Fibroblast of lung (primary cell): ENCODE measurements at regions not wholly inside any gene's neighbourhood (a gene's known extent, or its start where the extent isn't known, plus 50 kb on each side); places are given as distances from the start of the nearest gene placed in this dataset.

Experiments used
- DNase-seq, 2 donors: peaks; one replicate each; pipeline versions ENCODE4 v3.0.0 to v3.0.0-alpha.2; 2010; ENCODE audit warnings: low read depth in 2 of 2
- H2AFZ ChIP-seq: 2 replicates; pipeline ENCODE4 v1.5.1; 2012; ENCODE audit warnings: low read length, control low read depth, inconsistent platforms
- H3K27ac ChIP-seq: 2 replicates; pipeline ENCODE4 v1.5.1; 2011; ENCODE audit warnings: low read length, control low read depth; ENCODE audit not compliant: insufficient read depth
- H3K27me3 ChIP-seq: 2 replicates; pipeline ENCODE4 v1.5.1; 2011; ENCODE audit warnings: mild to moderate bottlenecking, low read length; ENCODE audit not compliant: control insufficient read depth, insufficient read depth
- H3K36me3 ChIP-seq: 2 replicates; pipeline ENCODE4 v1.5.1; 2011; ENCODE audit warnings: low read length; ENCODE audit not compliant: control insufficient read depth, insufficient read depth
- H3K4me1 ChIP-seq: 2 replicates; pipeline ENCODE4 v1.5.1; 2011; ENCODE audit warnings: low read length; ENCODE audit not compliant: control insufficient read depth, insufficient read depth; ENCODE audit errors: extremely low read depth
- H3K4me2 ChIP-seq: 2 replicates; pipeline ENCODE4 v1.5.1; 2011; ENCODE audit warnings: low read length, control low read depth; ENCODE audit not compliant: insufficient read depth; ENCODE audit errors: extremely low read depth
- H3K4me3 ChIP-seq, 4 experiments: fragments of 200-600 bp in 1 of 4; sonication (generic) in 1 of 4; replicated peaks in 1 of 4; 2 replicates each; pipeline ENCODE4 v1.5.1; 2011 to 2016; ENCODE audit warnings: low read length in 4 of 4, low read depth in 3 of 4, mild to moderate bottlenecking in 3 of 4, control low read depth in 2 of 4, inconsistent platforms in 1 of 4, mixed read lengths in 1 of 4; ENCODE audit not compliant: insufficient read depth in 1 of 4; ENCODE audit errors: control extremely low read depth in 1 of 4
- H3K79me2 ChIP-seq: 2 replicates; pipeline ENCODE4 v1.5.1; 2012; ENCODE audit warnings: mild to moderate bottlenecking, low read length, inconsistent platforms; ENCODE audit not compliant: control insufficient read depth, insufficient read depth
- H3K9ac ChIP-seq: 2 replicates; pipeline ENCODE4 v1.5.1; 2011; ENCODE audit warnings: mild to moderate bottlenecking, low read length, control low read depth; ENCODE audit not compliant: insufficient read depth
- H3K9me3 ChIP-seq: 2 replicates; pipeline ENCODE4 v1.5.1; 2012; ENCODE audit warnings: low read depth, low read length; ENCODE audit not compliant: control insufficient read depth, insufficient read depth
- H4K20me1 ChIP-seq: 2 replicates; pipeline ENCODE4 v1.5.1; 2011; ENCODE audit warnings: low read length; ENCODE audit not compliant: control insufficient read depth, insufficient read depth; ENCODE audit errors: extremely low read depth
- EZH2 ChIP-seq: IDR thresholded peaks from 2 replicates; pipeline ENCODE4 v1.5.1; 2012; ENCODE audit warnings: low read length, control low read depth, mild to moderate bottlenecking; ENCODE audit errors: missing control alignments
- TF ChIP-seq, protein P1 (sequence below), 2 donors: IDR thresholded peaks in 1 of 2; conservative IDR thresholded peaks in 1 of 2; 1 replicate in 1 of 2; 2 replicates in 1 of 2; pipeline ENCODE4 v1.5.1; 2011 to 2012; ENCODE audit warnings: low read length in 2 of 2, control low read depth in 1 of 2, inconsistent platforms in 1 of 2, low read depth in 1 of 2, mild to moderate bottlenecking in 1 of 2

DNA sequence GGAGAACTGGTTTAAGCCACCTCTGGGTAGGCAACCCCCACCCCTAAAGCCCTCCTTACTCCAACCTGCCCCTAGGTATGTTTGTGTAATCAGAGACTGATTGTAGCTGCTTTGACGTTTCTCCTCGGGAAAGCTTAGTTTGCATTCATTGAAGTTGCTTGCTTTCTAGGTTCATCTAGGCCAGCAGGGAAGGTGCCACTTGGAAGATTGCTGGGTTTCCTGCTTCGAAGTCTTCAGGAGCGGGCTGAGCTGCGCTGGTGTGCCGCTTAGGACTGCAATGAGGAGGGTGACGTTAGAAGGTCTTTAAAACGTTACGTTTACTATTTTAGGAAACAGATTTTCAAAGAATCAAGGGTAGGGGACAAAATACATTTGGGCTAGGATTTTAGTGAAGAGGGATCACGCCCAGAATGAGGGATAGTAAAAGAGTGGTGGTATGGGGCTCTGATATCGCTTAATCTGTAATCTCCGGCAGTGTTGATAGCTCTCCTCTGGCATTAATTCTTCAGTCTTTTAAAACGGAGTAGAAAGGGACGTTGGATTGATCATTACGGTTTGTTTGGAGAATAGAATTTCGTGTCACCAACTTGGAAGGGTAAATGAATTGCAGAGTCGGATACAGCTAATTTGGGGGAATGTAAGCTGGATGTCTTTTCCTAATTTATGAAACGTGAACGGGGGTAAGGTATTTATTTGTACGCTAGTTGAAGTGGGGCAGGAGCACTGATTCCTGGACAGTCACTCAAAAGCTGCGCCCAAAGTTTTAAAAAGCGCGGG, 92.6 kb upstream of the PRDM1 start:
- Histone ChIP-seq H3K4me1 (peaks cover 4% of the 10 kb centered on the region), H3K9me3 (no peaks in the 10 kb centered on the region), H3K27me3 (no peaks in the 10 kb centered on the region), H3K79me2 (no peaks in the 10 kb centered on the region), H3K4me2 (peak overlapping the region; percentile 81), H2AFZ (peak overlapping the region; percentile 22), H3K27ac (peak overlapping the region; percentile 90), H3K9ac (peak overlapping the region; percentile 89), H3K36me3 (no peaks in the 10 kb centered on the region), H3K4me3 (peak overlapping the region; percentile 65 to 88 (median 77)), H4K20me1 (no peaks in the 10 kb centered on the region)
- TF ChIP-seq, protein P1, sequence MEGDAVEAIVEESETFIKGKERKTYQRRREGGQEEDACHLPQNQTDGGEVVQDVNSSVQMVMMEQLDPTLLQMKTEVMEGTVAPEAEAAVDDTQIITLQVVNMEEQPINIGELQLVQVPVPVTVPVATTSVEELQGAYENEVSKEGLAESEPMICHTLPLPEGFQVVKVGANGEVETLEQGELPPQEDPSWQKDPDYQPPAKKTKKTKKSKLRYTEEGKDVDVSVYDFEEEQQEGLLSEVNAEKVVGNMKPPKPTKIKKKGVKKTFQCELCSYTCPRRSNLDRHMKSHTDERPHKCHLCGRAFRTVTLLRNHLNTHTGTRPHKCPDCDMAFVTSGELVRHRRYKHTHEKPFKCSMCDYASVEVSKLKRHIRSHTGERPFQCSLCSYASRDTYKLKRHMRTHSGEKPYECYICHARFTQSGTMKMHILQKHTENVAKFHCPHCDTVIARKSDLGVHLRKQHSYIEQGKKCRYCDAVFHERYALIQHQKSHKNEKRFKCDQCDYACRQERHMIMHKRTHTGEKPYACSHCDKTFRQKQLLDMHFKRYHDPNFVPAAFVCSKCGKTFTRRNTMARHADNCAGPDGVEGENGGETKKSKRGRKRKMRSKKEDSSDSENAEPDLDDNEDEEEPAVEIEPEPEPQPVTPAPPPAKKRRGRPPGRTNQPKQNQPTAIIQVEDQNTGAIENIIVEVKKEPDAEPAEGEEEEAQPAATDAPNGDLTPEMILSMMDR (conservative IDR thresholded peaks at IDR 0.05 in 1 of 2, IDR thresholded peaks at IDR 0.05 in 1 of 2; ENCODE audit: low read depth in 1 of 2, low read length in 2 of 2), result no peak
- no peak for TF ChIP-seq EZH2
- DNase-seq, result peak; percentile 32 to 56

DNA sequence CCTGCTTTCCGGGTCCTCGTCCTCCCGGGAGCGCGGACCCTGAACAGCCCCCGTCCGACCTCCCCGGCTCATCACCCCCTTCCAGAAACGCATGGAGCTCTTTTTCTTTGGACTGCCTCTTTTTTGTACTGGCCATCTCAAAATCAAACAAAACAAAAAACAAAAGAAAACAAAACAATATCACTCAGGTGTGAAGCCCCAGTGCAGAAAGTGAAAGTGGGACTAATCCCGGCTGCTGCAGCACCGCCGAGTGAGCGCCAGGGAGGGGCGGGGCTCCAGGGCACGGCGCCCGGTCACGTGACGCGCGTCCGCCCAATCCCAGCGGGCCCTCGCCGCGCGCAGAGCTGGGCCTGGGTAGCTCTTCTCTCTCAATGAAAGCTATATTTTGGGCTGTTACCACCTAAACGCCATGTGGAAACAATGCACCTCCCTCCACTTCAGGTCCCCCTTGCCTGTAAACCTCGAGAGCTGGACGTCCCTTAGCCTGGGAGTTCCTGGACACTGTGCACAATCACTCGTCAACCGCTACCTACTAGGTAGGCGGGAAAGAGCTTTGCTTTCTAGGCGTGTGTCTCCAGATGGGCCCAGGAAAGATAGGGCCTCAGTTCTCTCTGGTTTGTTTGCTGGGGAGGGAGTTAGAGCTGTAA, 93.7 kb upstream of the PRDM1 start:
- H3K27me3 ChIP-seq, result no peaks in the 10 kb centered on the region
- peak overlapping the region; percentile 39 to 88 (median 60) for H3K4me3 ChIP-seq
- H3K9ac ChIP-seq, result peak overlapping the region; percentile 17
- no peaks in the 10 kb centered on the region for H4K20me1 ChIP-seq
- peak overlapping the region; percentile 90 for H3K4me2 ChIP-seq
- peaks cover 4% of the 10 kb centered on the region for H3K4me1 ChIP-seq
- H3K36me3 ChIP-seq, result no peaks in the 10 kb centered on the region
- no peaks in the 10 kb centered on the region for H3K9me3 ChIP-seq
- H3K79me2 ChIP-seq, result no peaks in the 10 kb centered on the region
- peak; percentile 72 to 84 for DNase-seq
- H2AFZ ChIP-seq, result peak overlapping the region; percentile 92
- H3K27ac ChIP-seq, result peak overlapping the region; percentile 24
- TF ChIP-seq, protein P1 (conservative IDR thresholded peaks at IDR 0.05 in 1 of 2, IDR thresholded peaks at IDR 0.05 in 1 of 2; ENCODE audit: low read depth in 1 of 2, low read length in 2 of 2), result no peak
- no peak for TF ChIP-seq EZH2

DNA sequence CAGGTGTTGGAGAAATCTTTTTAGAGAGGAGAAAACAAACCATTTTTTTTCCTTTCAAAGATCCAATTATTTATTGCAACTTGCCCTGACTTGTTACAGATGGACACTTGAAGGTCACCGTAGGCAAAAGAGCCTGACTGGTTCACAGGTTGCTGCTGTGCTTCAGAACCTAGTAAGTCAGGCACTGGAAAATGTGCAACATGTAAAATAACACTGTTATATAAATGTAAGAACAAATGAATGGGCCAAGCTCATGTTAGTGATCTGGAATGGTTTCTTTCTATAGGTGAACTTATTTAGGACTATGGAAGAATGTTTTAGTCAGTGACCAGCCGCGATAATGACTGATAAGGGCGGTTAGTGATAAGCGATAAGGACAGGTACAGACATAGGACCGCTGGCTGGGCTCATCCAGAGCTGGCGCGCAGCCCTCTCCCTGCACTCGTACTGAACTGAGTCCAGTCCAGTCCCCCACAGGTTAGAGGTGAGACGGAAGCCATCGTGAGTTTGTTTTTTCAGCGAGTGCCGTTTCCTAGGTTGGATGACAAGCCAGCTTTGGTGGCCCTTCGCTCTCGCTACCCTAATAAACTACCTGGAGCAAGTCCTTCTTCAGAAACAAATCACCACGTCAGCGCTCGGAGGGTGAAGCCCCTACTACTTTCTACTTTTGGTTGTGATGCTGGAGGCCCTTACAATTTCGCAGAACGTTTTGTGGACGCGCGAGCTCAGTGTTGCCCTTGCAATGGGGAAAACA, 94.4 kb upstream of the PRDM1 start:
- DNase-seq, result no peak
- Histone ChIP-seq H3K79me2 (no peaks in the 10 kb centered on the region), H3K27me3 (no peaks in the 10 kb centered on the region), H2AFZ (peak overlapping the region; percentile 80), H4K20me1 (no peaks in the 10 kb centered on the region), H3K36me3 (no peaks in the 10 kb centered on the region), H3K4me3 (peak overlapping the region; percentile 39 to 88 (median 60)), H3K9me3 (no peaks in the 10 kb centered on the region), H3K4me2 (peak overlapping the region; percentile 90), H3K9ac (peak overlapping the region; percentile 17), H3K4me1 (peaks cover 4% of the 10 kb centered on the region), H3K27ac (no peak overlapping the region)
- TF ChIP-seq, protein P1 (conservative IDR thresholded peaks at IDR 0.05 in 1 of 2, IDR thresholded peaks at IDR 0.05 in 1 of 2; ENCODE audit: low read depth in 1 of 2, low read length in 2 of 2), result no peak
- TF ChIP-seq EZH2, result no peak
